LHCN-M2 (cell line): ENCODE measurements at regions not wholly inside any gene's neighbourhood (a gene's known extent, or its start where the extent isn't known, plus 50 kb on each side); places are given as distances from the start of the nearest gene placed in this dataset.
"Not testable (repeated sequence)": the region's sequence is repeated elsewhere in the genome, so short reads cannot be mapped to it uniquely, and the experiment has no call there.

ENCODE experiments used
- DNase-seq: peaks from one replicate; pipeline ENCODE4 v3.0.0-alpha.2; 2012; ENCODE audit warnings: low read depth

DNA sequence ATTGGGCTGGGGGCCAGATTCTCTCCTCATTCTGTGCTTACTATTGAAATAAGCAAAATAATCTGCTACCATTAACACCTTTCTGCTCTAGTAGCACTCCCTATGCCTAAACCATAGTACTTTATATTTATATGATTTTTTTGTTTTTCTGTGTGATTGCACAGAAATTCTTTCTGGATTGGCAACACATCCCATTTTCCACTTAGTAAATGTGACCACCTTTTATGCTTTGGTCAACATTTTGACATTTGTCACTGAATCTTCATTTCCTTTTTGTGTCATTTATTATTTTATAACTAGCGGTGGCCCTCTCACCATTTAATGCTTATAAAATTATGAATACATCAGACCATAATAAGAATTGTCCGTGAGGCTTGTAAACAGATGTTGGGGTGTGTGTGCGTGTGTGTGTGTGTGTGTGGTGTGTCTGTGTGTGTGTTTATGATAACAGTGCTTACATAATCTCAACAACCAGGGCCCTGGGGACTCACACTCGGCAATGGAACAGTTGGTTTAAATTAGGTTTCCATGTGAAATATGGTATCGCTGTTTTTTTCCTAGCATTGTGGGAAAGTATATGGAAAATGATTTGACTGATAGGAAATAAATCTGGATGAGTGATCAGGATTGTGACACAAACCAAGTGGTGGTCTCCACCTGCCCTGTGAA, 138.9 kb downstream of the NOC3L start:
- DNase-seq = peak; percentile 14

GRCh38 chr10:94224656-94225055, 138.1 kb downstream of the NOC3L start:
- peak; percentile 68 for DNase-seq

DNA sequence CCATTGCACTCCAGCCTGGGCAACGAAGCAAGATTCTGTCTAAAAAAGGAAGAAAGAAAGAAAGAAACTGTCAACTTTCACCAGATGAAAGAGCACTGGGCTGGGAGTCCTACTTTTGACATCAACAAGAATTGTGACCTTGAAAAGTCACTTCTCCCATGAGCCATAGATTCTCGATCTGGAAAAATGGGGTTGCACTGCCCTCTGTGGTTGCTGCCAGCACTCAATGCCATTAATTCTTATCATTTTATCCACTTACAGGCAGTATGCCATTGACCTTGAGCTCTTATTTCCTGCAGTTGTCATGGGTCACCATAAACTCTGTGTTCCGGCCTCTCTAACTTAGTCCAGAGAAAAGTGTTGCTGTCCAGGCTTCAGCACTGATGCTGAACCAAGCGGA, 137.2 kb downstream of the NOC3L start:
- DNase-seq = peak; percentile 39

GRCh38 chr10:94230134-94230785, 132.5 kb downstream of the NOC3L start:
- no peak for DNase-seq

DNA sequence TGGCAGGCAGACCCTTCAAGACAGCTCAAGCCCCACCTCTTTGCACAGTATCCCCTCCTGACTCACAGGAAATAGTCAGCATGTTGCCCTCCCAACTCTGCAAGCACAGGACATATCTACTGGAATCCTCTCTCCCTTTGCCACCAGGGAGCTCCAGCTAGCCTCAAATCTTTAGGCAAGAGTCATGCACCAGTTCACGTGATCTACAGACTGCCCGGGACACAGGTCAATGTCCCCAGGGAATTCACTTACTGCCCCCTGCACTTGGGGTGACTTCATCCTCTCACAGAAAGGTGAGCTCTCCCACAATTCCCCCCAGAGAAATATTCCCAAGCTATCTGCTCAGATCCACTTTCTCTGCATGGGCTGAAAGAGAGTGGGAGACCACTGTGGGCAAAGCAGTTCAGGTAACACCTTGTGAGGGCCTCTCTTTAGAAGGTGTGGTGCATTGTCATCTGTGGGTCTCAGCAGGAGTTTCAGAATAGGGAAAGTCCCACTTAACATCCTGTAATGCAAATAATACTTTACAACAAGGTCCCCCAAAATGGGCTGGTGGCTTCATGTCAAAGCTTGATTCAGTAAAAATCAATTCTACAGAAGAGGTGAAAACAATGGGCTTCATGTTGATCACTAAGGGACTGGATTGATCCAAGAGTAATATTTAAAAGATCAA, 129.9 kb downstream of the NOC3L start:
- DNase-seq = no peak

DNA sequence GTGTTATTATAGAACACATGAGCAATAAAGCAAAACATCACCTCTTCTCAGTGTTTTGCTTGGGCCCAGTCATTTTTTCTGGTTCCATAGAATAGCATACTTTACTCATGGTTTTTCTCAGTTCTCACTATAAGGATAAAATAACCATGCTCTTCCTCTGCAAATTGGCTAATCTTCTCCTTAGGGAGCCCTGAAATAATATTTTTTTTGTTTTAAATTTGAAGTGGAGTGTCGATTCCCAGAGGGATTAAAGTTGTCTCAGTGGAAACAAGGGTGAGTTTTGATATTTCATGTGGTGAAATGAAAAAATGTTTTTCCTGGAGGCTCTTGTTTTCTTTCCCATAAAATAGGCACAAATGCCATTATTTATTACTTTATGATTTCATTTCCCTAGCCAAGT, 127.3 kb downstream of the NOC3L start:
- DNase-seq = no peak

GRCh38 chr10:94238006-94238617, 124.6 kb downstream of the NOC3L start:
- no peak for DNase-seq

GRCh38 chr10:94239696-94240095, 123.0 kb downstream of the NOC3L start:
- no peak for DNase-seq

GRCh38 chr10:94240491-94240890, 122.2 kb downstream of the NOC3L start:
- DNase-seq = no peak

GRCh38 chr10:94240901-94241300, 121.8 kb downstream of the NOC3L start:
- no peak for DNase-seq

DNA sequence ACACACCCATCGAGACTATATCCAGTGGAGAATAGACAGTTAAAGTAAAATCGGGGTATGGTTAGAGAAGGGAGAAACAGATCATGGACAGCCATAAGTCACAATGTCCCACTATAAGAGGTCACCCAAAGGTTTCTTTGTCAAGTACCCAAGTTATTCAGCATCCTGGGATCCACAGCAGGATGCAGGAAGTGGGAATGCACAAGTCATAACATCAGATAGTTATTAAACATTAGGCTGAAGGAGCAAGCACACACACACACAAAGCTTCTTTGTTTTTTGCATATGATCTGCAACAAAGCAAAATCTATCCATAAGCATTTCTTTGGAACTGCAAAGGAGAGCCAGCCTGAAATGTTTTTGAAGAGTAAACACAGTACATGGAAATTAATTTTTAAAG, 111.6 kb downstream of the NOC3L start:
- DNase-seq = no peak

DNA sequence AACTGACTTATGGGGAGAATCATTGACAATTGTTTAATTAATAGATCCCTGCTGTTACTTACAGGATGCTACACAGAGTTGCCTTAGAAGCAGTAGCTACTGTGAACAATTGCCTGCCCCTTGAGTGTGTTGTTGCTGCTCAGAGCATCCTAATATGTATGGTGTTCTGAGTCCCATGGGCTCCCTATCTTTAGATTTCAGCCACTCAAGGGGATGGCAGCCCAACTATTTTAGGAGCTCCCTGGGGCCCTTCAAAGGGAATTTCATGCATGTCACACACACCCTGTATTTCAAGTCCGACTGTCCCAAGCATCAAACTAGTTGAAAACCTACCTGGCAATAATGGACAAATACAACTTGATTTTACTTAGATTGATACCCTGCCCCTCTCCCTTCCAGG, 111.2 kb downstream of the NOC3L start:
- no peak for DNase-seq

GRCh38 chr10:94257407-94257806, 105.3 kb downstream of the NOC3L start:
- not testable (repeated sequence) for DNase-seq

GRCh38 chr10:94260455-94260854, 102.3 kb downstream of the NOC3L start:
- no peak for DNase-seq

DNA sequence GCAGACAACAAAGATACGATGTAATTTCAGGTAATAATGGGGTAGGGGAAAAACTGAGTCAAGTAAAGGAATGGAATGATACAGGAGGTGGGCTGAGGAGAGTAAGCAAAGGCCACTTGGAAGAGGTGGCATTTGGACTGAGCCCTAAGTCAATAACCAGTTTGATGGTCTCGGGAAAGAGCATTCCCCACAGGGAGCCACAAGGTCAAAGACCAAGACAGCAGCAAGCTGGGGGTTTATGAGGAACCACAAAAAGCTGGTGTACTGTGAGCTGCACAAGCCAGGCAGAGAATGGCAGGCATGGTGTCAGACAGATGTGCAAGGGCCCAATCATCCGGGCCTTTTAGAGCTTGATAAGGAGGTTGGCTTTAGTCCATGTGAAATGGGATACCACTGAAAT, 98.7 kb downstream of the NOC3L start:
- no peak for DNase-seq

GRCh38 chr10:94266091-94266490, 96.6 kb downstream of the NOC3L start:
- DNase-seq = no peak

DNA sequence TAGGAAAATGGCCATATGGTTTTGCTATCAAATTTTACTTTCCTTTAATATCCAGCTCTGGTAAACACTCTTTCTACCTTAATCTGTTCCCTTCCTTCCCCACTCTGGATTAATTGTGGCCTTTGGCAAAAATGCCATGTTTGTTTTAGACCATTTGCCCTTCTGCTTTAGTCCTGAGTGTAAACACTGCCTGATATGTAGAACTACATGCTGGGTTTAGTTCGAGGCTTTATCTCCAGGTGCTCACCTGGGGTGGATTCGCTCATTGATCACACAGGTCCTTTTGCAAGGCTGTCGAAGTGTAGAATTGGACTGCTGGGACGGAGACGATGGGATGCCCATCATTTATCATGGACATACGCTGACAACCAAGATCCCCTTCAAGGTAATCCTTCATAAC, 94.1 kb downstream of the NOC3L start:
- DNase-seq = no peak

- peak; percentile 33 for DNase-seq
Observed at GRCh38 chr10:94274142-94274787, 88.5 kb downstream of the NOC3L start.

- no peak for DNase-seq
Observed at GRCh38 chr10:94276140-94276539, 86.6 kb downstream of the NOC3L start.

DNA sequence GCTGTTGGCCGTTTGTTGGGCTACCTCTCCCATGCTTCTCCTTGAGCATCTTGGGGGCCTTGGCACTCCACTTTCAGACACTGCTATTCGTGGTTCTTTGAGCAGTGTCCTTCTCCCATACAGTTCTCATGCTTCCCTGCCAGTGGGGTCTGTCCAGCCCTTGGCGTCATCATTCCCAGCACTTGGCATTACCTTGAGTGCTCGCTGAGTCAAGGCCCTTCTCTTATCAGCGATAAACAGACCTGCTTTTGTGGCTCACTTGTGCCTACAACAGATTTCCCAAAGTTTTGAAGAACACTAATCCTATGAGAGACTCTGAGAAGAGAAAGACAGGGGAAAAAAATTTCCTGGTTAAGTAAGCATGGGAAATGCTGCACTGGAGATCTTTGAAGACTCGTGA, 85.3 kb downstream of the NOC3L start:
- no peak for DNase-seq

- DNase-seq = peak; percentile 40
Observed at GRCh38 chr10:94279835-94280709, 82.7 kb downstream of the NOC3L start.
